Kidney epithelial cell (primary cell): ENCODE measurements at regions not wholly inside any gene's neighbourhood (a gene's known extent, or its start where the extent isn't known, plus 50 kb on each side); places are given as distances from the start of the nearest gene placed in this dataset.

Experiments
- DNase-seq: peaks from one replicate; pipeline ENCODE4 v3.0.0-alpha.2; 2010; ENCODE audit warnings: low read depth
- H3K27me3 ChIP-seq: 2 replicates; pipeline ENCODE4 v1.6.0; 2011; ENCODE audit warnings: low read length; ENCODE audit not compliant: control insufficient read depth, insufficient read depth
- H3K36me3 ChIP-seq: 2 replicates; pipeline ENCODE4 v1.5.1; 2011; ENCODE audit warnings: low read length; ENCODE audit not compliant: control insufficient read depth, insufficient read depth
- H3K4me3 ChIP-seq: 2 replicates; pipeline ENCODE4 v1.5.1; 2011; ENCODE audit warnings: low read depth, mild to moderate bottlenecking, control low read depth, low read length
- CTCF ChIP-seq: IDR thresholded peaks from 2 replicates; pipeline ENCODE4 v1.5.1; 2011; ENCODE audit warnings: mild to moderate bottlenecking, moderate library complexity, low read length, control low read depth, inconsistent platforms; ENCODE audit not compliant: insufficient read depth, poor library complexity, severe bottlenecking

GRCh38 chr17:52709724-52710123 is 551.2 kb upstream of the CA10 start:
- no peaks in the 10 kb centered on the region for H3K27me3 ChIP-seq
- DNase-seq, result no peak
- H3K4me3 ChIP-seq, result no peak overlapping the region
- no peak for TF ChIP-seq CTCF
- H3K36me3 ChIP-seq, result no peaks in the 10 kb centered on the region

GRCh38 chr17:52696362-52696761 is 537.8 kb upstream of the CA10 start:
- Histone ChIP-seq H3K27me3 (no peaks in the 10 kb centered on the region), H3K36me3 (no peaks in the 10 kb centered on the region), H3K4me3 (no peak overlapping the region)
- no peak for DNase-seq
- TF ChIP-seq CTCF, result no peak

GRCh38 chr17:52686140-52686539 is 527.6 kb upstream of the CA10 start:
- DNase-seq, result no peak
- H3K36me3 ChIP-seq, result no peaks in the 10 kb centered on the region
- no peaks in the 10 kb centered on the region for H3K27me3 ChIP-seq
- H3K4me3 ChIP-seq, result no peak overlapping the region
- no peak for TF ChIP-seq CTCF

GRCh38 chr17:52681480-52681879 is 523.0 kb upstream of the CA10 start:
- no peaks in the 10 kb centered on the region for H3K27me3 ChIP-seq
- TF ChIP-seq CTCF, result no peak
- no peak for DNase-seq
- no peak overlapping the region for H3K4me3 ChIP-seq
- H3K36me3 ChIP-seq, result no peaks in the 10 kb centered on the region

DNA sequence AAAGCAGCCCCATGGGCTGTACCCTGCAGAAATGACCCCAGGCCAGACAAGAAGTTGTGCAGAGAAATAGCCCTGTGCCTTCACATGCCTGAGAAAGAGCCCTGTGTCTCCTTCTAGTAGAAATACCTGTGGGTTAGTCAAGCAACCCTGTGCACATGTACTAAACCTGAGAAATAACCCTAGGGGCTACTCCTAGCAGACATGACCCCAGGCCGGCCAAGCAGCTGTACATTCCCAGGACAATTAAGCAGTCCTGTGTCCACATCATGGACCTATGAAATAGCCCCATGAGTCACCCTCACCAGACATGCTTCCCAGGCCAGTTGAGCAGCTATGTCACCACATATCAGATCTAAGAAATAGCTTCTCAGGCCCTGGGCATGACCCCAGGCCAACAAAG is 519.7 kb upstream of the CA10 start:
- H3K27me3 ChIP-seq, result no peaks in the 10 kb centered on the region
- H3K36me3 ChIP-seq, result no peaks in the 10 kb centered on the region
- no peak for TF ChIP-seq CTCF
- peak; percentile 54 for DNase-seq
- no peak overlapping the region for H3K4me3 ChIP-seq

GRCh38 chr17:52674686-52675085 is 516.2 kb upstream of the CA10 start:
- TF ChIP-seq CTCF, result no peak
- Histone ChIP-seq H3K4me3 (no peak overlapping the region), H3K36me3 (no peaks in the 10 kb centered on the region), H3K27me3 (no peaks in the 10 kb centered on the region)
- no peak for DNase-seq
